Umbilical cord (tissue), 1 donor: ENCODE measurements at regions not wholly inside any gene's neighbourhood (a gene's known extent, or its start where the extent isn't known, plus 50 kb on each side); places are given as distances from the start of the nearest gene placed in this dataset.
A peak's percentile ranks its signal among the peaks of the same experiment; 100 is the strongest.

Experiments
- DNase-seq: peaks from one replicate; pipeline ENCODE4 v3.0.0-alpha.2; 2015; ENCODE audit warnings: low spot score

GRCh38 chr20:57056651-57057050, 209.8 kb downstream of the BMP7 start:
- no peak for DNase-seq

DNA sequence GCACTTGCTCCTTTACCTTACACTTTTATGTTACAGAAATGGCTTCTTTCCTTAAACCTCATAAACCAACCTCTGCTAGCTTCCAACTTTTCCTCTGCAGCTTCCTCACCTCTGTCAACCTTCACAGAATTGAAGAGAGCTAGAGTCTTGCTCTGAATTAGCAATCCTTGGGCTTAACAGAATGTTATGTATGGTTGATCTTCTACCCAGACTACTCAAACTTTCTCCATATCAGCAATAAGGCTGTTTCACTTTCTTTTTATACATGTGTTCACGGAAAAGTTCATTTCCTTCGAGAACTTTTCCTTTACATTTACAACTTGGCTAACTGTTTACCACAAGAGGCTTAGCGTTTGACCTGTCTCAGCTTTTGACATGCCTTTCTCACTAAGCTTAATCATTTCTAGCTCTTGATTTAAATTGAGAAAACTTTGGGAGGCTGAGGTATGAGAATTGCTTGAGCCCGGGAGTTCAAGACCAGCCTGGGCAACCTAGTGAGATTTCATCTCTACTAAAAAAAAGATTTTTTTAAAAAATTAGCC, 207.3 kb downstream of the BMP7 start:
- no peak for DNase-seq

DNA sequence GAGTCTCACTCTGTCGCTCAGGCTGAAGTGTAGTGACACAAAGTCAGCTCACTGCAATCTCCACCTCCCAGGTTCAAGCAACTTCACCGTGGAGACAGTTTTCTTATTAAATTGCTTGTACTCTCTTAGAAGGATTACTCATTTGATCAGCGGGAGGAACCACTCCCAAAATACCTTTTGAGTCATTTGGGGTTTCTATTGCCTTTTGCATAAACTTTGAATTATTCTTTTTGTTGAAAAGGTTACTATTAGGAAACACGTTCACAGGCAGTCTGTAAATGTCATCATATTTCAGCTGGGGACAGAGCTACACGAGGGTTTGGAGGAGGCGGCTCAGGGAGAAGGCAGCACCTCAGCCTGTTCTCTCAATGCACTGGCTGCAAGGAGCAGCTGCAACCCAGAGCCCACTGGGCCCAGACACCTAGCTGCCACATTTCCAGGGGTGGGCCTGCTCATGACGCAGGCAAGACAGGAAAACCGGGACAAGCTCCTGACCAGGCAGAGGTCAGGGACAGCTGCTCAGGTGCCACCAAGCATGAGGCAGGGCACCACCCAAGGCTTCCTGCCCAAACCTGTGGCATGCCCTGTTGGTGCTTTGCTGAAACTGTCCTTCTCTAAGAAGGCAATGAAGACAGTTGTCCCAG, 205.9 kb downstream of the BMP7 start:
- no peak for DNase-seq

DNA sequence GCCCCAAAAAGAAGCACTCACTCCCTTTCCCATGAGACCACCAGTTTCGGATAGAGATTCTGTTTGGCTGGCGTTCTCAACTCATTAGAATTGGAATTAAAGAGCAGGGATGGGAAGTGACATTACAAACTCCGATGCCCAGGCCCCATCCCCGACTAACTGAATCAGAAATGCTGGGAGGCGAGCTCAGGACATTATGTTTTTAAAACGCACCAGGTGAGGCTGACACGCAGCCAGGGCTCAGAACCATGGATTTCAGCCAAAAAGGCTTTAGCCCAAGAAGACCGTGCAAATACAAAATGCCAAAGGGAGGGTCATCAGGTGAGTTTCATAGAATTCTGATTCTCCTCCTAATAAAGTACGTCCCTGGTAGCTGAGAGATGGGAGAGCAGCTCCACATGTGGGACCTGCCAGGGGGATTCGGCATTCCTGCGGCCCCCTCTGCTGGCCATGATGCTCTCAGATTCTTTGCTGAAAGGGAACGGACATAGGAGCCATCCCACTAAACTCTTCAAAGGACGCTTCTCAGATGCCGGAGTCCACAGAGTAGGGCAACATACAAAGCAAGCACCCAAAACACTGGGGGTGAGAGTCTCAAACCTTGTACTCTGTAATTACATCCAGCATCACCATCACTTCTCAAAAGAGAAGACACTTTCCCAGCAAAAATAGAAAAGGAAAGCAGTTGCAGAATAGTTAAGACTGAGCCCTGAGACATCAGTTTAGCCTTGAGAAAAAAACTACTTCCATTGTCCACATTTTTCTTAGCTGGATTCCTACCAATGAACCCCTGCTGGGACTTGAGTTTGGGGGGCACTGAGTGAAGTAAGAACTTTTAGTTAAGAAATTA, 205.2 kb downstream of the BMP7 start:
- peak; percentile 26 for DNase-seq

DNA sequence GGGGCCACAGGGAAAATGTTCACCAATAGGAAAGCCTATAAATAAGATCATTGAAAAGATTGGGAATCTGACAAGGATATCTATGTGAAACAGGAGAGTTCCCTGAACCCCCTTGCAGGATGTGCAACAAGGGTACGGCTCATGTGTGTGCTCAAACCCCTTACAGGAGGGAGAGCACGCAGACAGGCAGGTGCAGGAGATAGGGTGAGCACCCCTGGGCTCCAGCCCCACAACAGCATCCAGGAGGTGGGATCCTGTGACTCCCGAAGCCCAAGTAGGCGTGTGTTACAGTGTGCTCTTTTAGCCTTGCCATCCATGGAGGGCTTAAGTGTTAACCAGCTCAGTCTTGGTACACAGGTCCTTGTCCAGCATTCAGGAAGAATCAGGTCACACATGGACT, 204.2 kb downstream of the BMP7 start:
- no peak for DNase-seq

GRCh38 chr20:57062696-57063270, 203.7 kb downstream of the BMP7 start:
- DNase-seq, result no peak

DNA sequence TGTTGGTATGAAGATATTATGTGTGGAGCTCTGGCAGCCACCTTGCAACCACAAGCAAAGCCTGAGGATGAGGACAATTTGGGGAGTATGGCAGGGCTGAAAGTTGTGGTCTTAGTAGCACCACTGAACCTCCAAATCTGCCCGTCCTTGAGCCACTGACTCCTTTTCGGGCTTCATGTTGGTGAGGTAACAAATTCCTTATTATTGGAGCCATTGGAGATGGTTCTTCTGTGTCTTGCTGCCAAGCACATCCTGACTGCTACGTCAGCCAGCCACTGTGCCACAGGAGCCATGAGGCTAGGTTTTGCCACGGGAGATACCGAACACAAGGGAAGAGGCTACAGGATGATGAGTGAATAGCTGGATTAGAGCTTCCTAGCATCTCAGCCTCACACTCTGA, 201.6 kb downstream of the BMP7 start:
- no peak for DNase-seq

GRCh38 chr20:57065646-57066045, 200.8 kb downstream of the BMP7 start:
- DNase-seq, result no peak

- no peak for DNase-seq
Measured at GRCh38 chr20:57066126-57066900, 200.1 kb downstream of the BMP7 start.

GRCh38 chr20:57069442-57069841, 197.0 kb downstream of the BMP7 start:
- DNase-seq, result no peak

GRCh38 chr20:57070296-57070695, 196.1 kb downstream of the BMP7 start:
- DNase-seq, result no peak

GRCh38 chr20:57071283-57071731, 195.1 kb downstream of the BMP7 start:
- DNase-seq, result peak; percentile 29

DNA sequence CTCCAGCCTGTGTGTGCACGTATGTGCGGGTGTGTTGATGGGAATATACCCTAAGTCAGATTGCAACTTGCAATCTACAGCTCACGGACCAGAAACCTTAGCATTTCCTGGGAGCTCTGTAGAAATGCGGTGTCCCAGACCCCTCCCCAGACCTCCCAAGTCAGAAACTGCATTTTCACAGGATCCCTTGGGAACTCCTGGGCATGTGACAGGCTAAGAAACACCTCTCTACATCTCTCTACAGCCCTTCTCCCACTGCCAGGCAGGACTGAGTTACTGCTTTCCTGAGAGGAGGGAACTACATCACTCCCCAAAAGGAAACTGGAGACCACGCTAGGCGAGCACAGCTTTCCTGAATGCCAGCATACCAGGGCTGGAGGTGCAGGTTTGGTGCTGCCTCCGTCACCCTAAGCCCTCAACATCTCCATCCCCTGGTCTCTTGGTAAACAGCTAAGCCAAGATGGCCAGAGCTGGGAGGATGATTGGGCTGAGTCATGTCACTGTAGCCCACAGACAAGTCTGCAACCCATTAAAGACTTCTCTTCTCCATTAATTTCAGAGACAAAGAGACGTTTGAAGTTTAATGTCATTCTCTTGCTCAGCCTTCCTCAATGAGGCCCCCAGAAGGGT, 194.4 kb downstream of the BMP7 start:
- no peak for DNase-seq

GRCh38 chr20:57073402-57073801, 193.0 kb downstream of the BMP7 start:
- no peak for DNase-seq

DNA sequence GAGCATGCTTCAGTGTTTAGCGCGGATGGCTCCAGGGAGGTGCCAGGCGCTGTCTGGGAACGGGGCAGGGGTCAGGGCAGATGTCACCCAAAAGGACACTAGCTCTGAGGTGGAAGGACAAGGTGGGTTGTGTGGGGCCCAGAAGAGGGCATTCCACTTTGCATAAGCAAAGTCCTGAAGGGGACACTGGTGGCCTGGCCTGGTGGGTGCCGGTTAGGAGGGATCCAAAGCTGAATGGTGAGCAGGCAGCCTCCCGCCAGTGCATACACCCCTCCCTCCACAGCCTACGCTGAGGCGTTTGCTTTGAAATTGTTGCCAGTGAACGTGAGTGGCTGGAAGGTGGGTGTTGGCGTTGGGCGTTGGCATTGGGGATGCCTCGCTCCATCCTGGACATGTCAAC, 192.1 kb downstream of the BMP7 start:
- DNase-seq, result no peak

GRCh38 chr20:57075181-57075580, 191.3 kb downstream of the BMP7 start:
- no peak for DNase-seq

GRCh38 chr20:57075603-57076002, 190.8 kb downstream of the BMP7 start:
- no peak for DNase-seq

- no peak for DNase-seq
Measured at GRCh38 chr20:57076152-57076652, 190.2 kb downstream of the BMP7 start.

- no peak for DNase-seq
Measured at GRCh38 chr20:57076951-57077350, 189.5 kb downstream of the BMP7 start.

- DNase-seq, result no peak
Measured at GRCh38 chr20:57078116-57078515, 188.3 kb downstream of the BMP7 start.
